AG20443 (cell line): ENCODE measurements at regions not wholly inside any gene's neighbourhood (a gene's known extent, or its start where the extent isn't known, plus 50 kb on each side); places are given as distances from the start of the nearest gene placed in this dataset.

Source experiments
- DNase-seq: peaks from one replicate; pipeline ENCODE4 v3.0.0; 2012; ENCODE audit warnings: low spot score, mixed read lengths

GRCh38 chr6:14328163-14328562, 210.6 kb downstream of the CD83 start:
- no peak for DNase-seq

GRCh38 chr6:14333556-14334305, 216.2 kb downstream of the CD83 start:
- peak; percentile 45 for DNase-seq

GRCh38 chr6:14335071-14335470, 217.5 kb downstream of the CD83 start:
- no peak for DNase-seq

- no peak for DNase-seq
Measured at GRCh38 chr6:14337152-14337551, 219.6 kb downstream of the CD83 start.

GRCh38 chr6:14339172-14339571, 221.6 kb downstream of the CD83 start:
- DNase-seq, result no peak

- DNase-seq, result no peak
Measured at GRCh38 chr6:14339711-14340584, 222.4 kb downstream of the CD83 start.

- DNase-seq, result no peak
Measured at GRCh38 chr6:14344486-14344885, 226.9 kb downstream of the CD83 start.

- DNase-seq, result no peak
Measured at GRCh38 chr6:14348389-14348788, 230.8 kb downstream of the CD83 start.

- DNase-seq, result no peak
Measured at GRCh38 chr6:14349507-14349906, 231.9 kb downstream of the CD83 start.

- DNase-seq, result no peak
Measured at GRCh38 chr6:14350210-14350609, 232.6 kb downstream of the CD83 start.

- no peak for DNase-seq
Measured at GRCh38 chr6:14353281-14353680, 235.7 kb downstream of the CD83 start.

GRCh38 chr6:14353798-14354197, 236.2 kb downstream of the CD83 start:
- no peak for DNase-seq

GRCh38 chr6:14354919-14355572, 237.5 kb downstream of the CD83 start:
- peak; percentile 66 for DNase-seq

- no peak for DNase-seq
Measured at GRCh38 chr6:14359438-14359837, 241.9 kb downstream of the CD83 start.

- DNase-seq, result no peak
Measured at GRCh38 chr6:14360565-14360964, 243.0 kb downstream of the CD83 start.

- DNase-seq, result no peak
Measured at GRCh38 chr6:14361297-14361696, 243.7 kb downstream of the CD83 start.

- no peak for DNase-seq
Measured at GRCh38 chr6:14361956-14362587, 244.5 kb downstream of the CD83 start.

GRCh38 chr6:14364370-14364769, 246.8 kb downstream of the CD83 start:
- no peak for DNase-seq

GRCh38 chr6:14365393-14365792, 247.8 kb downstream of the CD83 start:
- DNase-seq, result peak; percentile 27

- no peak for DNase-seq
Measured at GRCh38 chr6:14366315-14366714, 248.7 kb downstream of the CD83 start.

- DNase-seq, result no peak
Measured at GRCh38 chr6:14366872-14367271, 249.3 kb downstream of the CD83 start.

GRCh38 chr6:14367296-14367695, 249.7 kb downstream of the CD83 start:
- DNase-seq, result no peak
